ENCODE measurements at regions not wholly inside any gene's neighbourhood (a gene's known extent, or its start where the extent isn't known, plus 50 kb on each side); places are given as distances from the start of the nearest gene placed in this dataset.

- TF ChIP-seq, protein P1, sequence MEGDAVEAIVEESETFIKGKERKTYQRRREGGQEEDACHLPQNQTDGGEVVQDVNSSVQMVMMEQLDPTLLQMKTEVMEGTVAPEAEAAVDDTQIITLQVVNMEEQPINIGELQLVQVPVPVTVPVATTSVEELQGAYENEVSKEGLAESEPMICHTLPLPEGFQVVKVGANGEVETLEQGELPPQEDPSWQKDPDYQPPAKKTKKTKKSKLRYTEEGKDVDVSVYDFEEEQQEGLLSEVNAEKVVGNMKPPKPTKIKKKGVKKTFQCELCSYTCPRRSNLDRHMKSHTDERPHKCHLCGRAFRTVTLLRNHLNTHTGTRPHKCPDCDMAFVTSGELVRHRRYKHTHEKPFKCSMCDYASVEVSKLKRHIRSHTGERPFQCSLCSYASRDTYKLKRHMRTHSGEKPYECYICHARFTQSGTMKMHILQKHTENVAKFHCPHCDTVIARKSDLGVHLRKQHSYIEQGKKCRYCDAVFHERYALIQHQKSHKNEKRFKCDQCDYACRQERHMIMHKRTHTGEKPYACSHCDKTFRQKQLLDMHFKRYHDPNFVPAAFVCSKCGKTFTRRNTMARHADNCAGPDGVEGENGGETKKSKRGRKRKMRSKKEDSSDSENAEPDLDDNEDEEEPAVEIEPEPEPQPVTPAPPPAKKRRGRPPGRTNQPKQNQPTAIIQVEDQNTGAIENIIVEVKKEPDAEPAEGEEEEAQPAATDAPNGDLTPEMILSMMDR (IDR thresholded peaks at IDR 0.05; ENCODE audit: insufficient read depth, low read length), result no peak
- no peak for TF ChIP-seq GABPA (IDR thresholded peaks at IDR 0.05; ENCODE audit: low read depth)
Observed at GRCh38 chr3:153029350-153029749, 132.7 kb upstream of the RAP2B start.
